ENCODE measurements at regions not wholly inside any gene's neighbourhood (a gene's known extent, or its start where the extent isn't known, plus 50 kb on each side); places are given as distances from the start of the nearest gene placed in this dataset.
A peak's percentile ranks its signal among the peaks of the same experiment; 100 is the strongest.

DNA sequence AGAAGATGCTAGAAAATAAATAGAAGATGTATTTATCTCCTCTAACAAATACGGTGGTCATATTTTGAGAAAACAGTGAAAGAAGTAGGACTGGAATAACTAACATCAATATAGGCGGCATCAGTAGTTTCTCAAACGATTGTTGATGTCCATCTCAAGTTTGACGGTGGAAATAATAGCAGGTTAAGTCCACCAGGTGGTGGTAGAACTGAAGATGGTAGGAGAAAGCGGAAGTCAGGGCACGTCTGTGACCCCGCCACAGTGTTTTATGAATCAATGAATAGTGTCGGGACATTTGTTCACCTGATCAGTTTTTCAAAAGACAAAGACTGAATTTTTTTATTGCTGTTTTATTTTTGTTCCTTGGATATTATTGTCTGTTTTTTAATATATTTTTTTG lies 706.4 kb upstream of the SLC10A2 start:
- DNase-seq (ENCODE audit: insufficient read length, low spot score) = no peak
- TF ChIP-seq SPI1 (IDR thresholded peaks at IDR 0.05; ENCODE audit: low read depth, low read length) = peak; percentile 77
- TF ChIP-seq POU2F2 (IDR thresholded peaks at IDR 0.05; ENCODE audit: low read depth, low read length) = no peak

DNA sequence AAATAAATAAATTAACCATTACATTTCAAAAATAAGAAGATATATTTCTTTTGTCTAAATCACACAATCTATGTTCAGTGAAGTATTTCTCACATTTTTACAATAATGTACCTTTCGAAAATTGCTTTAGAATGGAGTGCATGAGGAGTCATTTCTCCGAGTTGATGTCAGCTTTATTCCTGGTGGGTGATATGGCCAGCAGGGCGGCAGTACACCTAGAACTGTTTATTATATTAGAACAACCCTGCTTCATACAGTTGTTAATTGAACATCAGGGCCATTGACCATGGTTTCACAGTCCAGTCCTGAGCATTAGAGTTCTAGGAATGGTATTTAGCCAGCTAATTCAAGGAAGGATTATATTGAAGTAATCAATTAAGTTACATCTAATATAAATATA lies 696.3 kb upstream of the SLC10A2 start:
- TF ChIP-seq POLR2AphosphoS5 (IDR thresholded peaks at IDR 0.05; ENCODE audit: low read depth, low read length) (no peak), SPI1 (IDR thresholded peaks at IDR 0.05; ENCODE audit: low read depth, low read length) (no peak), TAF1 (IDR thresholded peaks at IDR 0.05; ENCODE audit: low read depth, low read length) (no peak), POU2F2 (IDR thresholded peaks at IDR 0.05; ENCODE audit: low read depth, low read length) (no peak), PAX5 (IDR thresholded peaks at IDR 0.05; ENCODE audit: insufficient read depth, low read length, severe bottlenecking) (no peak)
- no peak for FAIRE-seq

More for the DNA sequence above, 706.4 kb upstream of the SLC10A2 start:
- FAIRE-seq = peak; percentile 16

DNA sequence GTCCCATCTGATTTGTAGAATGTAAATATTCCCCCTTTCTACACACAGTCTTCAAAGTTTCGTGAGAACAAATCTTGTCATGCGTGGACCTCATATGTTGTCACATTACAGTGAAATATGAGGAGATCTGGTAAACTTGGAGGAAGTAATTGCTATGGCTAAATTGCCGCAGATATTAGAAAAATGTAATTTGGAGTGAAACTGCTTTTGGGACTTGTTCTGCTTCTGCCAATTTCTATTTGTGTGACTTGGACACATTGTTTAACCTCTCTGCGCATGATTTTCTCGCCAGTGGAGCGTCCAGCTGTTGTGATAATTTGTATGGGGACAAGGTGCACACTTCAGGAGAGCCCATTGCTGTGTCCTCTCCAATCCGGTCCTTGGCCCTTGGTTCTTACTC lies 693.1 kb upstream of the SLC10A2 start:
- DNase-seq (ENCODE audit: insufficient read length, low spot score) = no peak
- FAIRE-seq = no peak
- no peak for TF ChIP-seq POU2F2 (IDR thresholded peaks at IDR 0.05; ENCODE audit: low read depth, low read length)
- TF ChIP-seq POLR2AphosphoS5 (IDR thresholded peaks at IDR 0.05; ENCODE audit: low read depth, low read length) = no peak
- no peak for TF ChIP-seq PAX5 (IDR thresholded peaks at IDR 0.05; ENCODE audit: insufficient read depth, low read length, severe bottlenecking)
- TF ChIP-seq TAF1 (IDR thresholded peaks at IDR 0.05; ENCODE audit: low read depth, low read length) = no peak
- TF ChIP-seq SPI1 (IDR thresholded peaks at IDR 0.05; ENCODE audit: low read depth, low read length) = no peak
- TF ChIP-seq POLR2A (IDR thresholded peaks at IDR 0.05; ENCODE audit: low read depth, low read length) = no peak

More for the DNA sequence above, 696.3 kb upstream of the SLC10A2 start:
- DNase-seq (ENCODE audit: insufficient read length, low spot score) = no peak

DNA sequence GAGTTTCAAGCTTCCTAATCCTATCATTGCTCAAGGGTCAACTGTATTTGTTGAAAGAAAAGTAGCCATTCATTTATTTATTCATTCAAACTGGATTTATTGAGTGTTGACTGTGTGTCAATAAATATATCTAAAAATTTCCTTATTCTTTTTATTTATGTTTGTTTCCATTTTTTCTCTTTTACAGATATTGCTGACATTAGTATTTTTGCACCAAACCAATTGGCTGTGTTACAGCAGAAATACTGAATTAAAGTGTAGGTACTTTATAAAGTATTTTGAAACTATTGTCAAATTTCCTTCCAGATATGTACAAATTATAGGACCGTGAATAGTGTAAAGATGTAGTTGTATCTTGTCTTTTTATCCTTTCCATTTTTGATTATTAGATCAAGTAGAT lies 692.0 kb upstream of the SLC10A2 start:
- TF ChIP-seq POU2F2 (IDR thresholded peaks at IDR 0.05; ENCODE audit: low read depth, low read length) = no peak
- TF ChIP-seq POLR2AphosphoS5 (IDR thresholded peaks at IDR 0.05; ENCODE audit: low read depth, low read length) = no peak
- no peak for TF ChIP-seq SPI1 (IDR thresholded peaks at IDR 0.05; ENCODE audit: low read depth, low read length)
- TF ChIP-seq TAF1 (IDR thresholded peaks at IDR 0.05; ENCODE audit: low read depth, low read length) = no peak
- no peak for FAIRE-seq
- no peak for DNase-seq (ENCODE audit: insufficient read length, low spot score)

DNA sequence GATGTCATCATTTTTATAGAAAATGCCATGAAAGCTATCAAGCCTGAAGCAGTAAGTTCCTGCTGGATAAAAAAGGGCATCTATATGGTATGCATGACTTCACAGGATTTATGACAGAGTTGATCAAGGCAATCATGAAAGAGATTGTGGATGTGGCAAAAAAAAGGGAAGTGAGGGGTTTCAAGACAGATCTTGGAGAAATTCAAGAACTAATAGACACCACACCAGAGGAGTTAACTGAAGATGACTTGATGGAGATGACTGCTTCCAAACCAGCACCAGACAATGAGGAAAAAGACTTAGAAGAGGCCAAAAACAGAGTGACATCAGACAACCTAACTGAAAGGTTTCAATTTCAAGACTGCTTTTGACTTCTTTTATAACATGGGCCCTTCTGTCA lies 691.1 kb upstream of the SLC10A2 start:
- DNase-seq (ENCODE audit: insufficient read length, low spot score) (no peak), FAIRE-seq (no peak)
- peak; percentile 49; the same call in 1 of the 2 replicates for TF ChIP-seq SPI1 (IDR thresholded peaks at IDR 0.05; ENCODE audit: low read depth, low read length)
- TF ChIP-seq POU2F2 (IDR thresholded peaks at IDR 0.05; ENCODE audit: low read depth, low read length) = no peak

DNA sequence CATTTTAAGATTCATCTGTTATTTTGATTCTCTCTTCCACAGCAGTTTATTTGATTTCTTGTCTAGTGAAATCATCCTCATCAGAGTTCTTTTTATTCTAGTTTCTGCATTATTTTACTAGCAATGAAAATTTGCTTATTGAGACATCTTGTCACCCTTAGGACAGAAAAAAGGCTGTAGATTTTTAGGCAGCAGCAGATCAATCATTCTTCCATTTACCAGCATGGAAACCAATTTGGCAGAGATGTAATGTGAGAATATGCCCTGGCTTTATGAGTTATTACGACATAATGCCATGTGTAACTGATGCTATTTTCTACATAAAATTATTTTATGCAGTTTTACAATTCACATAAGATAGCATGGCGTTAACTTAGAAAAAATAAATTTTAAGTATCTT lies 688.6 kb upstream of the SLC10A2 start:
- TF ChIP-seq POLR2AphosphoS5 (IDR thresholded peaks at IDR 0.05; ENCODE audit: low read depth, low read length) (no peak), SPI1 (IDR thresholded peaks at IDR 0.05; ENCODE audit: low read depth, low read length) (no peak), TAF1 (IDR thresholded peaks at IDR 0.05; ENCODE audit: low read depth, low read length) (no peak), POU2F2 (IDR thresholded peaks at IDR 0.05; ENCODE audit: low read depth, low read length) (no peak), POLR2A (IDR thresholded peaks at IDR 0.05; ENCODE audit: low read depth, low read length) (no peak), PAX5 (IDR thresholded peaks at IDR 0.05; ENCODE audit: insufficient read depth, low read length, severe bottlenecking) (no peak)
- DNase-seq (ENCODE audit: insufficient read length, low spot score) (no peak), FAIRE-seq (no peak)

DNA sequence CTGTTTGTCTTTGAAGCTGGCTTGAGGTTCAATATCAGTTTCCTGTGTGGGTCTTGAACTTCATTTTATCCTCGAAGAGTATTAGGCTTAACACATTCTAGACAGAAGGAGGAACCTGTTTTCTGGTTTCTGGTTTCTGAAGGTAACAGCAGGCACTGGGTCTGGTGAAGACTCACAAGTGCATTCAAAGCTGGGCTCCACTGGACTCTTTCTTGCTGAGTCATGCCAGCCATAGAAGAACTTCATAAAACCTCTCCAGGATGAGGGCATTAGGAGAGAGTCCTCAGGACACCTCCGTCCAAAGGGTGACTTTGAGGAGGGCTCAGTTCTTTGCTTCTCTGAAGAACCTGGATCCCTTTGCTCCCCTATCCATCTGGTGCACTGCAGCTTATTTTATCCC lies 668.6 kb upstream of the SLC10A2 start:
- FAIRE-seq (no peak), DNase-seq (ENCODE audit: insufficient read length, low spot score) (no peak)
- TF ChIP-seq POU2F2 (IDR thresholded peaks at IDR 0.05; ENCODE audit: low read depth, low read length) = no peak
- no peak for TF ChIP-seq SPI1 (IDR thresholded peaks at IDR 0.05; ENCODE audit: low read depth, low read length)
- no peak for TF ChIP-seq POLR2A (IDR thresholded peaks at IDR 0.05; ENCODE audit: low read depth, low read length)
- TF ChIP-seq PAX5 (IDR thresholded peaks at IDR 0.05; ENCODE audit: insufficient read depth, low read length, severe bottlenecking) = no peak
- TF ChIP-seq POLR2AphosphoS5 (IDR thresholded peaks at IDR 0.05; ENCODE audit: low read depth, low read length) = no peak
- no peak for TF ChIP-seq TAF1 (IDR thresholded peaks at IDR 0.05; ENCODE audit: low read depth, low read length)

DNA sequence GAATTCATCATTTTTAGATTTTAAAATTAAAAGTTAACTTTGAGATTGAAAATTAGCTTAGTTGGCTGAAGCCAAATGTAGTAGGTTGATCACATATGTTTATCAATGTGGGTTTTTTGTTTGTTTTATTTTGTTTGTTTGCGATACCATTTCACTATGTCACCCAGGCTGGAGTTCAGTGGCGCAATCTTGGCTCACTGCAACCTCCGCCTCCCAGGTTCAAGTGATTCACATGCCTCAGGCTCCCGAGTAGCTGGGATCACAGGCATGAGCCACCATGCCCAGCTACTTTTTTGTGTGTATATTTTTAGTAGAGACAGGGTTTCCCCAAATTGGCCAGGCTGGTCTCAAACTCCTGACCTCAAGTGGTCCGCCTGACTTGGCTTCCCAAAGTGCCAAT lies 665.7 kb upstream of the SLC10A2 start:
- DNase-seq (ENCODE audit: insufficient read length, low spot score) (no peak), FAIRE-seq (no peak)
- TF ChIP-seq POU2F2 (IDR thresholded peaks at IDR 0.05; ENCODE audit: low read depth, low read length) = no peak
- no peak for TF ChIP-seq TAF1 (IDR thresholded peaks at IDR 0.05; ENCODE audit: low read depth, low read length)
- TF ChIP-seq PAX5 (IDR thresholded peaks at IDR 0.05; ENCODE audit: insufficient read depth, low read length, severe bottlenecking) = no peak
- no peak for TF ChIP-seq SPI1 (IDR thresholded peaks at IDR 0.05; ENCODE audit: low read depth, low read length)
- TF ChIP-seq POLR2A (IDR thresholded peaks at IDR 0.05; ENCODE audit: low read depth, low read length) = no peak
- no peak for TF ChIP-seq POLR2AphosphoS5 (IDR thresholded peaks at IDR 0.05; ENCODE audit: low read depth, low read length)

DNA sequence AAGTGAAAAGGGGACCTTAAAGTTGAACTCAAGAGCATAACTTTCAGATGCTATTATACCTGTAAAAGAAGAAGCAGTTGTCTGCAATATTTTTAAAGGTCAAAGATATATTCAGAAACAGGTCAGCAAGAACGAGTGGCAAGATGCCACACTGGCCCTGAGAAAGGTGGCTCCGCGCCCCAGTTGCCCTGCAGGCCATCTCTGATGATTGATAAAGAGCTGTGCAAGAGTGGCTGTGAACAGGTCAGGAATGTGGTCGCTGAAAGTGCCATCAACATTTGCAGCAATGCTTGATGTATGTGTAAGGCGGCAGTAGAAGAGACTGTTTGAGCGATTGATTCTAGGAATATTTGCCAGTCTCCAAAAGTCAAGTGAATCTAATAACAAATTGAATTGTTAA lies 664.2 kb upstream of the SLC10A2 start:
- FAIRE-seq (no peak), DNase-seq (ENCODE audit: insufficient read length, low spot score) (no peak)
- no peak for TF ChIP-seq POLR2AphosphoS5 (IDR thresholded peaks at IDR 0.05; ENCODE audit: low read depth, low read length)
- TF ChIP-seq POU2F2 (IDR thresholded peaks at IDR 0.05; ENCODE audit: low read depth, low read length) = no peak
- TF ChIP-seq PAX5 (IDR thresholded peaks at IDR 0.05; ENCODE audit: insufficient read depth, low read length, severe bottlenecking) = no peak
- TF ChIP-seq POLR2A (IDR thresholded peaks at IDR 0.05; ENCODE audit: low read depth, low read length) = no peak
- TF ChIP-seq SPI1 (IDR thresholded peaks at IDR 0.05; ENCODE audit: low read depth, low read length) = no peak
- no peak for TF ChIP-seq TAF1 (IDR thresholded peaks at IDR 0.05; ENCODE audit: low read depth, low read length)

DNA sequence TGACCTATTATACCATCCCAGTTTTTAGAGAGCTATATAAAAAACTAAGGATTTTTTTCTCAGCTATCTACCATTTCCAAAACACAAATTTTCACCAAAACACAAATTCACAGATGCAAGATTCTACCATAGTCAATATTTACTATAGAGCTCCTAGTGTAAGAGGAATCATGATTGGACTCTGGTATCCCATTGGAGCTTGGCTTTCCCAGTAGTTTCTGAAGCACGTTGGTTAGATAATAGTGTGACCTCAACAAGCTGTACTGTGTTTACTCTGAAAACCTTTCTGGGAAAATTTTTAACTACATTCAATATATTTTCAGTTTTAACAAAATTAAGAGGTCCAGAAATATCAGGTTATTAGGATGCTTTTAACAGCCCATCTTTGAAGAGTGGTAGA lies 660.6 kb upstream of the SLC10A2 start:
- no peak for DNase-seq (ENCODE audit: insufficient read length, low spot score)
- TF ChIP-seq POLR2A (IDR thresholded peaks at IDR 0.05; ENCODE audit: low read depth, low read length) (no peak), PAX5 (IDR thresholded peaks at IDR 0.05; ENCODE audit: insufficient read depth, low read length, severe bottlenecking) (no peak), POU2F2 (IDR thresholded peaks at IDR 0.05; ENCODE audit: low read depth, low read length) (no peak), POLR2AphosphoS5 (IDR thresholded peaks at IDR 0.05; ENCODE audit: low read depth, low read length) (no peak), SPI1 (IDR thresholded peaks at IDR 0.05; ENCODE audit: low read depth, low read length) (no peak), TAF1 (IDR thresholded peaks at IDR 0.05; ENCODE audit: low read depth, low read length) (no peak)
- FAIRE-seq = no peak

Measured in GM12891 (cell line).